ENCODE measurements at regions not wholly inside any gene's neighbourhood (a gene's known extent, or its start where the extent isn't known, plus 50 kb on each side); places are given as distances from the start of the nearest gene placed in this dataset.
"Not testable (repeated sequence)": the region's sequence is repeated elsewhere in the genome, so short reads cannot be mapped to it uniquely, and the experiment has no call there.

DNA sequence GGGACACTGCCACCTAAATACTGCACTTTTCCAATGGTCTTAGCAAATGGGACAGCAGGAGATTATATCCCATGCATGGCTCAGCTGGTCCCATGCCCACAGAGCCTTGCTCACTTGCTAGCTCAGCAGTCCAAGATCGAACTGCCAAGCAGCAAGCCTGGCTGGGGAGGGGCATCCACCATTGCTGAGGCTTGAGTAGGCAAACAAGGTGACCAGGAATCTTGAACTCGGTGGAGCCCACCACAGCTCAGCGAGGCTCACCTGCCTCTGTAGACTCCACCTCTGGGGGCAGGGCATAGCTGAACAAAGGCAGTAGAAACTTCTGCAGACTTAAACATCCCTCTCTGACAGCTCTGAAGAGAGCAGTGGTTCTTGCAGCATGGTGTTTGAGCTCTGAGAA is 370.8 kb upstream of the MGAT4C start:
- no peak for DNase-seq

DNA sequence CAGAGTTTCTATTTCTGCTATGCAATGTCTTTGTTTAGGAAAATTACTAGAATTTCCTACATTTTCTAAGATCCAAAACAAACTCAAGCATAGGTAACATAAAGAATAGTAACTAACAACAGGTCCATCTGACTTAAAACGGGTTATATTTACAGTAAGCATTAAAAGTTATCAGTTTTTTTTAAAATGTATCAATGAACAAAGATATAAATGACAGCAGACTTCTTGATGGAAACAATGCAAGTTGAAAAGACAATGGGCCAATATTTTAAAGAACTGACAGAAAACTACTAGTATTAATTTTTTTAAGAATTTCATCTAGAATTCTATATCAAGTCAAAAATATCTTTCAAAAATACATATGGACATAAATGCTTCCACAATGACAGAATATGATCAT is 367.1 kb upstream of the MGAT4C start:
- DNase-seq, result no peak

DNA sequence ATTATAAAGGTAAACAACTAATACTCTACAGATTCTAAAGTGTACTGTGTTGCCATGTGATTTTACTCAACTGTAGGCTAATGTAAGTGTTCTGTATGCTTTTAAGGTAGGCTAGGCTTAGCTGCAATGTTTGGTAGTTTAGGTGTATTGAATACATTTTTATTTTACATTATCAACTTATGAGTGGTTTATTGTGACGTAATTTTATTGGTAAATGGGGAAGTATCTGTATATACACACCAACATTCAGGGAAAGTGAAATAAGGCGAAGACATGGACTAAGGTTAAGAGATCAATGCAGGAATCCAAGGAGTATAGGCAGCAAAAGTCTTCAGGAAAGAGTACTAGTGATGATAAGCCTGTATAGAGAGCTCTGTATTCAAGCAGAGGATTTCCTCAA is 365.8 kb upstream of the MGAT4C start:
- DNase-seq, result no peak

DNA sequence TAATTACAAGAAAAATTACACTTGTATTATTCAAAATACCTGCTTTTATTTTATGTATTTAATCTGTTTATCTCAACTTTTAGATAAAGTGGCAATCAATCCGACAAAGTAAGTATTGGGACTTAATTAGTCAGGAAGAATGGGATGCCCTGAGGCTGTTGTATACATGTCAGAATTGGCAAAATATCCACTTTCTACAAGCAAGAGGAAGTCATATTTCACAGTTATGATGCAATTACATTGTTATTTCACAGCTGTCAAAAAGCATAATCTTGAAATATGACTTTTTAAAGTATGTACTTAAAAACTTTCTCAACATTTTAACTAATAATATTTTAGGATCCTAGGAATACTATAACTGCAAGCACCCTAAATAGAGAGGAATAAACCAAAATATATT is 357.1 kb upstream of the MGAT4C start:
- DNase-seq, result no peak

GRCh38 chr12:86608638-86609037 is 352.4 kb upstream of the MGAT4C start:
- no peak for DNase-seq

DNA sequence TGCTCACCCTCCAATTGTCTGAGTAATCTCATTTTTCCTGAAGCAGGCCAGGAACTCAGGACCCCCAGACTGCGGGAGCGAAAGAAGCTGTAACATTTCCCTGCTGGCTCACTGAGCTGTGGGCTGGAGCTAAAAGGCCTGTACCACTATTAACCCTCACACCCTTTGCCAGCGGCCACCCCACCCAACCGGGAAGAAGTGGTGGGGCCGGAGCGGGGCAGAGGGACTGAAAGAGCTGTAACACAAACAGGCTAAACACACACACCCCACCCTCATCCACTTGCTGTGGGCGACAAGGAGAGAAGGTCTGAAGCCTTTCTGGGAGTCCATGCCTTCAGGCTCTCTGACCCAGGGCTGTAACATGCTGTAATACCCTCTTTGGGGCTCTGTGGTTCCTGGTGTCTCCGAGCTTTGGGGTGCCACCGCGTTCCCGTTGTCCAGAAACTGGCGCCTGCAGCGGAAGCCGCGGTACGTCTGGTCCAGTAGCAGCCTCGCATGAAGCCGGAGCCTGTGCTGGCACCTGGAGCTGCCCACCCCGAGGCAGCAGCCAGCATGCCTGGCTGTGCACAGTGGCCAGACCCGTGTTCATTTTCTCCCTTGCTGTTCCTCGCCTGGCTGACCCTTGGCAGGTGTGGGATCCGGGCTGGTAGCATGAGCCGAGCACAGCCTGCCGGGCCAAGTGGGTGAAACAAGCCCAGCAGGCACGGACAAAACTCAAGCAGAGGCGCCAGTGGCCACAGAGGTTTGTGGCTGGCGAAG is 345.5 kb upstream of the MGAT4C start:
- DNase-seq, result no peak

DNA sequence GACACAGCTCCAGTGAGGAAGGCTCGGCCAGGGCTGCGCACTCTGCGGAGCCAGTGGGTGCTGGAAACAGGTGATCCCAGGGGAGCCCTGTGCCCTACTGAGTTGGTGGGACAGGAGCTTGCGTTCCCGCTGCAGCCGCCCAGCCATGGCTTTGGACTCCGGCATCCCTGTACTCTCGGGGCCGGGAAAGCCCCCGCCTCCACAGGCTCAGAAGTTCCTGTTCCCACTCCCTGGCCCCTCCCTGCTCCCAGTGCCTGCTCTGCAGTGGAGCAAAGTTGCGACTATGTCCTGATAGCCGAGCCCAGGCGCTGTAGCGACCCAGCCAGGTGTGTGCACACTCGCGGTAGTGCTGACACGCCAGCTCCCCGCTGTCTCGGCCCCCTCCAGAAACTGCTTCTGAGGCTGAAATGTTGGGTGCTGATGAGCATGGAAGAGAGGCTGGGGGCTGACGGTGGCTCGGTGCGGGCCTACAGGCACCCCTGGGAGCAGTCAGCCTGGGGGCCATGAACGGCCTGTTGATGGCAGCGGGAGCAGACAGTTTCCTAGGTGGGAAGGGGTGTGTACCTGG is 344.6 kb upstream of the MGAT4C start:
- no peak for DNase-seq

DNA sequence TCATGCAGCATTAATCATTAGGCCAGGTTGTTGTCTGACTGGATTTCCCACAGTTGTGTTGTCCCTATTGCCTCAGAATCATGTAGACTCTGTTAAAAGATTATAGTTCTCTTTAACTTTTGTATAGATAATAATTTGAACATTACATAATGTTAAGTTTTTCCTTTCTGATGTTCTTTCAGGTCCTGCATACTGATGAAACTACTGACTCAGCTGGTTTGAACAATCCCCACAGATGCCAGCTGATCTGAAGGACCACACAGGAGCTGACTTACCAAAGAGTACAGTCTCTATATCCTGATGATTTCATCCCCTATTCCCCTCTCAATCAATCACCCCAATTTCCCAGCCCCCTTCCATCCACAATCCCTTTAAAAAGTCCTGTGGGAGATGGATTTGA is 341.2 kb upstream of the MGAT4C start:
- DNase-seq, result no peak

DNA sequence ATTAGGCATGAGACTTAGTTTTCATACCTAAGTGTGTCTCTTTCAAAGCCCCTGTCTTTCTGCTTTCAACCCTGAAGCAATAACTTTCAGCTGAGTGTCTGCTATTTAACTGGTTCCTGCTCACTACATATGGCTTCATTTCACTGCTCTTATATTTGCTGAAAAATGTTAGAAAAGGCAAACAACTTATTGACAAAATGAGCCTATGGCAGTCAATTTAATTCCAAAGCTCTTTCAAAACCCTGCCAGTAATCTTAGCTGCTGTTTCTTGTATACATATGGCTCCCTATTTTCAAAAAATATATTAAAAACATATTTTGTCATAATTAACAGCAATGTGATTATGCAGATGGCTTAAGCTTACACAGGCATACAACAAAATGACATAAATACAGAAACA is 334.1 kb upstream of the MGAT4C start:
- no peak for DNase-seq

DNA sequence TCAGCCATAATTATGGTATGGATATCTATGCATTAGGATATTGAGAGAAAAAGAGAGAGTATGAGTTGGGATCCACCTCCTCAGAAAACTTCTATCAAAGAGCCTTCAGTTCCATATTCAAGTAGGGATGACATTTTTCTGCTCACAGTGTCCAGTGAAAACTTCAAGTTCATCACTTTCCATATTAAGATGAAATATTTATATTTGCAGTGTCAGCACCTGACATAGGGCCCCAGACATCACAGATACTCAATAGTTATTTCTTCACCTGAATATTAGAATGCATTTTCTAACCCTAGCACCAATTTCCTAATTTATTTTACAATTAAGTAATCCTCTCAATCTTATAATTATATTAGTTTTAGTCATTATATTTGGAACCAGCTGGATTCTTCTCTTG is 318.0 kb upstream of the MGAT4C start:
- DNase-seq, result no peak

GRCh38 chr12:86572455-86572854 is 316.3 kb upstream of the MGAT4C start:
- no peak for DNase-seq

DNA sequence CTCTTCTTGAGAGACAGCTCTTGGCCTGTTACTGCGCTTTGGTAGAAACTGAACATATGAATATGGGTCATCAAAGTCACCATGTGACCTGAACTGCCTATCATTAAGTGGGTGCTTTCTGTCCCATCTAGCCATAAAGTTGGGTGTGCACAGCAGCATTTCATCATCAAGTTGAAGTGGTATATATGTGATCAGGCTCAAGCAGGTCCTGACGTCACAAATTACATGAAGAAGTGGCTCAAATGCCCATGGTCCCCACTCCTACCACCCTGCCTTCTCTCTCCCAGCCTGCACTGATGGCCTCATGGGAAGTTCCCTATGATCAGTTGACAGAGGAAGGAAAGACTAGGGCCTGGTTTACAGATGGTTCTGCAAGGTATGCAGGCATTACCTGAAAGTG is 308.8 kb upstream of the MGAT4C start:
- DNase-seq, result no peak

DNA sequence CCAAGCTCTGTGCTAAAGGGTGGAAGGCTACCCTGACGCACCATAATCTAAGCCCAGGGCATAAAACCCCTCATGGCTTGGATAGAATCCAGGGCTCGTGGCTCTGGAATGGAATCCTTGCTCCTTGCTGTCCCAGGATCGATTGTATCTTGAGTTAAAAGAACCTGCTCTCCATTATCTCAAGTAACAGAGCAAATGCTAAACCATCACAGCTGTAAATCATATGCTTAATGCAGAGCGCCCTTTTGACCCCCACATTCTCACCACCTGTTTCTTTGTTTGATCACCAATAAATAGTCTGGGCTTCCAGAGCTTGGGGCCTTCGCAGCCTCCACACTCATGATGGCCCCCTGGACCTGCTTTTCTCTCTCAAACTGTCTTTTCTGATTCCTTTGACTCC is 299.3 kb upstream of the MGAT4C start:
- DNase-seq, result not testable (repeated sequence)

DNA sequence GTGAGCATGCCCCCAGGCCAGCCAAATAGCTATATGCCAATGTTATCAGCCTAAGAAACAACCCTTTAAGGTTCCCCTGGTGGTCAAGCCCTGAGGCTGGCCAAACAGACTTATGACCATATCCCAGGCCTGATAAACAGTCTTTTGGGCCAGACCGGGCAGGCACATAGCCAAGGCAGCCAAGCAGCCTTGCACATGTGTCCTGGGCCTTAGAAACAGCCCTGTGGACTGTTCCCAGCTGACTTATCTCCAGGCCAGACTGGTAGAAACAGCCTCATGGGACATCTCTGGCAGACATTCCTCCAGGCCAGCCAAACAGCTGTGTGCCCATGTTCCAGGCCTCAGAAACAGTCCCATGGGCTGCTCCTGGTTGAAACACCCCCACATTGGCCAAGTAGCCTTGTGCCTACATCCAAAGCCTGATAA is 295.0 kb upstream of the MGAT4C start:
- DNase-seq, result no peak

DNA sequence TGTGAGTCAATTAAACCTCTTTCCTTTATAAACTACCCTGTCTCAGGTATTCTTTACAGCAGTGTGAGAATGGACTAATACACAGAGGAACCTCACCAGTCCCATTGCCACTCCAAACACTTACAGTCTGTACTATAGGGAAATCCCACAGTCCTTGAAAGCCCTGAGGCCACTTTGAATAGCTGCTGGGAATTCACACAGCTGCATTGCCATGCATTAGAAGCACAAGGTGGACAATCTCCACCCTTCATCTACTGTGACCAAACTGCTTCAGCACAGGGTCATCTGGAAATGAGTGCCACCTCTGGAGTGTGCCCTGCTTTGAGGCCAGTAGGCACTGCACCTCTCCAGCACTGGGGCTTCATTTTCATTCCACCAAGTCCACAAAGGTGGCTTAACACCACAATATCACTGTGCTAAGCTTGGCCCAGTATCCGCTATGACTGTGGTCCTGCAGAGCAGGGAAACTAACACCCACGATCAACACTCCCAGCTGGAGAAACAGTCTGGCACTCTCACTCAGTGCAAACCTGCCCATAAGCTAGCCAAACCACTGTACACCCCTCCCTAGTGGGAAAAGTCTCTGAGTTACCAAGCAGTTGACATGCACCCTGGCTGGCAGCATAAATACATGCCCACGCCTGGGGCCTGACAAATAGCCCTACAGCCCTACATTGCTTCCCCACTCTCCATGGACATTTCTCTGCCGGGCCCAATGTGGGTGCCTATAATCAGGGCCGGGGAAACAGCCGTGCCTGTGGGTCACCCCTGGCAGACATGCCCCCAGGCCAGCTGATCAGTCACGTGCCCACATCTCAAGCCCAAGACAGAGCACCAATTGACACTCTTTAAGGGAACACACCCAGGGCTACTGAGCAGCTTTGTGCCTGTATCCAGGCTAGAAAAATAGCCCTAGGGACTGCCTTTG is 294.3 kb upstream of the MGAT4C start:
- no peak for DNase-seq

GRCh38 chr12:86543716-86544115 is 287.5 kb upstream of the MGAT4C start:
- no peak for DNase-seq

DNA sequence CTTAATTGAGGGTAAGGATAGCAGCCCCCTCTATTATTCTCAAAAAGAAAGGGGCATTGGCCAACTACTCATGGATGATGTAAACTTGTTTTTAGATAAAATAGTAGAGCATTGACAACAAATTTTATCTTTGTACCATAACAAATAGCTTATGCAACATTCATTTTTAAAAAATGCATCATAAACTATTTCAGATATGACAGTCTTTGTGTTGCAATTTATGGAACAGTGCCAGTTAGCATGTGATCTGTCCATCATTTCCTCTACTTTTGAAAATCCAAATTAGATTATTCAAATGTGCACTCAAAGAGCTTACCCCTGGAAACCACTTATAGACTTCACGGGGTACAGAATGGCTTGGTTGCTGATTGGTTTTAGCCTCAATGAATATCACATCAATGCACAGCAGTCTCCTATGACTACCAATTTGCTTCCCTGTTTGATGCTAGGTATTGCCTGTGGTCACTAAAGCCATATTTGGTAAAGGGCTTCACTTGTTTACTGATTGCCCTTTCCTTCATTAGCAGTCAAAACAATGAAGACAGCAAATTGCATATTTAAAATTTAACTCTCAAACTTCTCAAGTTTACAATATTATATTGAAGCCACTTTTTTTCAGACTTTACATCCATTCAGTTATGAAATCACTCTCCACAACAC is 274.9 kb upstream of the MGAT4C start:
- no peak for DNase-seq

DNA sequence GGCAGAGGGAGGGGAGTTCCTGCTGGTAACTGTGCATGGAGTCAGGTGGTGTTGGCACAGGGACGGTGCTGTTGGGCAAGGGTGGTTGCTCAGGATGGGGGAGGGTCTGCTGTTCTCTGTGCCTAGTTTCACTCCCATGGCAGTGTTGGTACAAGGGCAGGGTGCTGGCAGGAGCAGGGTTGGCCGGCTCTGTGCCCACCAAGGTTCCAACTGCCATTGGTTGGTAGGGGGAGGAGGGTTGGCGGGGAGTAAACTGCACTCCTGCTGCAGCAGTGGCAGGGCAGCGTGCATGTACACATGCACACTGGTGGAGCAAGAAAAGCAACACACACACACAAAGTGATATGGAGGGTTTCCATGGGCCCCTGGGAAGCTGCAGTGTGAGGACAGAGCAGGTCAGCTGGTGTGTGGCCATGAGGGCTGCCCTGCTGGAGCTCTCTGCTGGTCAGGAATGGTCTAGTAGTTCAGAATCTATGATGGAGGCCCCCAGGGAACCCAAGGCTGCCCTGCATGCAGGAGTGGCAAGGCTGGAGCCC is 269.9 kb upstream of the MGAT4C start:
- DNase-seq, result no peak

DNA sequence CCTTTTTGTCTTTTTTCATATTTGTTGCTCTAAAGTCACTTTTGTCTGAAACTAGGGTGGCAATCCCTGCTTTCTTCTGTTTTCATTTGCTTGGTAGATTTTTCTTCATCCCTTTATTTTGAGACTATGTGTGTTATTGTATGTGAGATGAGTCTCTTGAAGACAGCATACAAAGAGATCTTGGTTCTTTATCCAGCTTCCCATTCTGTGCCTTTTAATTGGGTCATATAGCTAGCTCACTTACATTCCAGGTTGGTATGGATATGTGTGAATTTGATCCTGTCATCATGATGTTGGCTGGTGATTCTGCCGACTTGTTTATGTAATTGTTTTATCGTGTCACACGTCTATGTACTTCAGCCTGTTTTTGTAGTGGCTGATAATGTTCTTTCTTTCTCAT is 267.7 kb upstream of the MGAT4C start:
- DNase-seq, result no peak

GRCh38 chr12:86521870-86522269 is 265.7 kb upstream of the MGAT4C start:
- DNase-seq, result no peak

DNA sequence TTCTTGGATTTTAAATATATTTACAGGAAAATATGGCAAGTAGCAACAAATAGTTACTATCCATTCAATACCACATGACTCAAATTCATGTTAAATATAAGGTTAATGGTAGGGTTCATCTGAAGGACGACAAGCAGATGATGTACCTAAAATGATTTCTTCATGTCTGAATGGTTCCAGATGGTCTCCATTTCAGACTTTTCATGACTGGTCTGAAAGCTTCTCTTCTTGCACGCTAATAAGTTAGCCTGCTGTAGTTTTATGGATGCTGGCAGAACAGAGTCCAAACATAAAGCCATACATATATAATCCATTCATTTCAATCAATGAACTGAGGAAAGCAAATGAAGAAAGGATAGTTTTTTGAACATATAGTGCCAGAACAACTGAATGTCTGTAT is 257.0 kb upstream of the MGAT4C start:
- DNase-seq, result no peak

- DNase-seq, result no peak
Observed at GRCh38 chr12:86496595-86496994, 240.4 kb upstream of the MGAT4C start.

DNA sequence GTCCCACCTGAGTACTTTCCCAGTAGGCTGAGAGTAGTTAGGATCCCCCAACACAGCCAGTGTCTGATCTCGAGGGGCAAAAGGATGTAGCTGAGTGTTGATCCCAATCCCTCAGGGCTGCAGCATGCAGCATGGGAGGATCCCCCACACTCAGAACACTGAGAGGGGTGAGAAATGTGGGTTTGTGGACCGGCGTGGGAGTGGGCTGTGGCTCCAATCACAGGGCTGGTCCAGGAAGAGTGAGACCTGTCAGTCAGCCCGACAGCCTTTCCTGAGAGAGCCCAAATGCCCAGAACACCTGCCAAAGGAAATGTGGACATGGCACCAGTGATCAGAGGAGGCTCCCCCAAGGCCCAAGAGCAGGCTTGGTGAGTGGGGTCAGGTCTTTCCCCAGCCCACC is 228.3 kb upstream of the MGAT4C start:
- DNase-seq, result no peak

All from inflammatory macrophage treated with lipopolysaccharide for 4 hours (primary cell).